ENCODE measurements at regions not wholly inside any gene's neighbourhood (a gene's known extent, or its start where the extent isn't known, plus 50 kb on each side); places are given as distances from the start of the nearest gene placed in this dataset.

GRCh38 chr15:36359286-36359685 is 220.1 kb upstream of the CDIN1 start:
- TF ChIP-seq FOSL1 (tag; conservative IDR thresholded peaks at IDR 0.05) (no peak), TEAD4 (IDR thresholded peaks at IDR 0.05; ENCODE audit: low read length) (no peak), TEAD4 (CRISPR knock-in tag; IDR thresholded peaks at IDR 0.05; ENCODE audit: borderline replicate concordance) (no peak), NFE2 (IDR thresholded peaks at IDR 0.05; ENCODE audit: low read depth) (no peak), ZZZ3 (IDR thresholded peaks at IDR 0.05) (no peak), TBP (optimal IDR thresholded peaks at IDR 0.05; ENCODE audit: low read depth, low read length) (no peak), PTBP1 (IDR thresholded peaks at IDR 0.05; ENCODE audit: low read depth, low read length) (no peak)
- TF ChIP-seq, protein P1, sequence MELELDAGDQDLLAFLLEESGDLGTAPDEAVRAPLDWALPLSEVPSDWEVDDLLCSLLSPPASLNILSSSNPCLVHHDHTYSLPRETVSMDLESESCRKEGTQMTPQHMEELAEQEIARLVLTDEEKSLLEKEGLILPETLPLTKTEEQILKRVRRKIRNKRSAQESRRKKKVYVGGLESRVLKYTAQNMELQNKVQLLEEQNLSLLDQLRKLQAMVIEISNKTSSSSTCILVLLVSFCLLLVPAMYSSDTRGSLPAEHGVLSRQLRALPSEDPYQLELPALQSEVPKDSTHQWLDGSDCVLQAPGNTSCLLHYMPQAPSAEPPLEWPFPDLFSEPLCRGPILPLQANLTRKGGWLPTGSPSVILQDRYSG (tag; conservative IDR thresholded peaks at IDR 0.05; ENCODE audit: low read depth), result no peak
